Astrocyte (in vitro differentiated cells and primary cell): ENCODE measurements at regions not wholly inside any gene's neighbourhood (a gene's known extent, or its start where the extent isn't known, plus 50 kb on each side); places are given as distances from the start of the nearest gene placed in this dataset.

ENCODE experiments used
- EZH2 ChIP-seq: IDR thresholded peaks from 2 replicates; pipeline ENCODE4 v1.6.1; 2012; ENCODE audit warnings: mild to moderate bottlenecking, low read length, inconsistent platforms; ENCODE audit not compliant: insufficient read depth
- TF ChIP-seq, protein P1 (sequence below): IDR thresholded peaks from 2 replicates; pipeline ENCODE4 v1.5.1; 2011; ENCODE audit warnings: low read depth, mild to moderate bottlenecking, inconsistent platforms, low read length, moderate library complexity; ENCODE audit not compliant: insufficient read depth

DNA sequence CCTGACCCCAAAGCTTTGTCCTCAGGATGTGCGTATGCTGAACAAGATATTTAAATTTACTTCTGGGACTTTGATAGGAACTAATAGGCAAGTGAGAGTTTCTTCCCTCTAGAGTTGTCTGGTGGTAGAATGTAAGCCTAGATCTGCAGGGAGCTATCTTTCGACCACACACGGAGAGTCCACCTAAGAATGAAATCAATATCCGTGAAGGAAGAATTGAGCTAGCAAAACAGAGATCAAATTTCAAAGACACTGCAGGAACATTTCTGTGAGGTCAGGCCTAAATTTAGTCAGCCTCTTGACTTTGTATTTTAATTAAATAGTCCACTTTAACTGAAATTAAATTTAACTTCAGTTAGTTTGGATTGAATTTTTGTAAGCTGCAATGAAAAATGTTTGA lies 871.3 kb downstream of the RAB28 start:
- TF ChIP-seq, protein P1, sequence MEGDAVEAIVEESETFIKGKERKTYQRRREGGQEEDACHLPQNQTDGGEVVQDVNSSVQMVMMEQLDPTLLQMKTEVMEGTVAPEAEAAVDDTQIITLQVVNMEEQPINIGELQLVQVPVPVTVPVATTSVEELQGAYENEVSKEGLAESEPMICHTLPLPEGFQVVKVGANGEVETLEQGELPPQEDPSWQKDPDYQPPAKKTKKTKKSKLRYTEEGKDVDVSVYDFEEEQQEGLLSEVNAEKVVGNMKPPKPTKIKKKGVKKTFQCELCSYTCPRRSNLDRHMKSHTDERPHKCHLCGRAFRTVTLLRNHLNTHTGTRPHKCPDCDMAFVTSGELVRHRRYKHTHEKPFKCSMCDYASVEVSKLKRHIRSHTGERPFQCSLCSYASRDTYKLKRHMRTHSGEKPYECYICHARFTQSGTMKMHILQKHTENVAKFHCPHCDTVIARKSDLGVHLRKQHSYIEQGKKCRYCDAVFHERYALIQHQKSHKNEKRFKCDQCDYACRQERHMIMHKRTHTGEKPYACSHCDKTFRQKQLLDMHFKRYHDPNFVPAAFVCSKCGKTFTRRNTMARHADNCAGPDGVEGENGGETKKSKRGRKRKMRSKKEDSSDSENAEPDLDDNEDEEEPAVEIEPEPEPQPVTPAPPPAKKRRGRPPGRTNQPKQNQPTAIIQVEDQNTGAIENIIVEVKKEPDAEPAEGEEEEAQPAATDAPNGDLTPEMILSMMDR, result no peak
- no peak for TF ChIP-seq EZH2
